RPMI7951 (cell line): ENCODE measurements at regions not wholly inside any gene's neighbourhood (a gene's known extent, or its start where the extent isn't known, plus 50 kb on each side); places are given as distances from the start of the nearest gene placed in this dataset.
"Not testable (repeated sequence)": the region's sequence is repeated elsewhere in the genome, so short reads cannot be mapped to it uniquely, and the experiment has no call there.

Source experiments
- DNase-seq: peaks from one replicate; pipeline ENCODE4 v3.0.0-alpha.2; 2012; ENCODE audit warnings: low read depth

- peak; percentile 50 for DNase-seq
Measured at GRCh38 chr14:99995700-99996356, 69.4 kb upstream of the EVL start.

GRCh38 chr14:99996951-99997571 lies 68.2 kb upstream of the EVL start:
- DNase-seq: peak; percentile 9

GRCh38 chr14:100000398-100000797 lies 64.8 kb upstream of the EVL start:
- DNase-seq: not testable (repeated sequence)

GRCh38 chr14:100004392-100004791 lies 60.8 kb upstream of the EVL start:
- no peak for DNase-seq

- no peak for DNase-seq
Measured at GRCh38 chr14:100007254-100007653, 58.0 kb upstream of the EVL start.

- DNase-seq: not testable (repeated sequence)
Measured at GRCh38 chr14:100009802-100010201, 55.4 kb upstream of the EVL start.

- DNase-seq: no peak
Measured at GRCh38 chr14:100010679-100011078, 54.5 kb upstream of the EVL start.

- DNase-seq: no peak
Measured at GRCh38 chr14:100011628-100012325, 53.4 kb upstream of the EVL start.

- peak; percentile 42 for DNase-seq
Measured at GRCh38 chr14:100012478-100013327, 52.5 kb upstream of the EVL start.

GRCh38 chr14:100015251-100015655 lies 50.0 kb upstream of the EVL start:
- no peak for DNase-seq
